ENCODE measurements at regions not wholly inside any gene's neighbourhood (a gene's known extent, or its start where the extent isn't known, plus 50 kb on each side); places are given as distances from the start of the nearest gene placed in this dataset.

- ChIA-PET POLR2A (no interaction called here), CTCF (interaction anchor here (1.1 kb wide), 1 partner anchor 10 kb away, joined by 3 read pairs; no protein-coding TSS in a partner anchor)
- intact Hi-C loops (cut with micrococcal nuclease) = no loop called here
- Mint-ChIP-seq H3K4me1 (no peaks in the 10 kb centered on the region), H3K9me3 (no peaks in the 10 kb centered on the region), H3K36me3 (ENCODE audit: low read depth) (no peaks in the 10 kb centered on the region), H3K27ac (no peak overlapping the region), H3K4me3 (no peak overlapping the region), H3K27me3 (peaks cover 3% of the 10 kb centered on the region)
- no peak for DNase-seq
- ATAC-seq (ENCODE audit: low read depth) = no peak
- no peak for TF ChIP-seq CTCF (IDR thresholded peaks at IDR 0.05)
Measured at GRCh38 chr9:78448960-78449673, 152.2 kb downstream of the PSAT1 start.

DNA sequence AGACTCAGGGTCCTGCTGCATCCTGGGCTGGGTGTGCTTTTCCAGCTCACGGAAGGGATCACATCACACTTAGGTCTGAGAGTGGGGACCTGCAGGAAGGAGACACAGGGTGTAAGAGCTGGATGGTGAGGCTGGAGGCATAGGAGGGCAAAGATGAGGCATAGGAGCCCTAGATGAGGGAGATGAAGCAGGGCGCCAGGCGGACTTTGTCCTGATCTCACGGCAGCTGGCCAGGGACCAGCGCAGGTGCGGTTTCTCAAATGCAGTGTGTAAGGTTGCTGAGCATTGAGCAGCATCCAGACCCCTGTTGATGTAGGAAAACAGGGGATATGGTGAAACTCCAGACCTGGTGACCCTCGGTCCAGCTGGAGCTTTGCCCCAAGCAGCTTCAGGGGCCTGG is 156.5 kb downstream of the PSAT1 start:
- Mint-ChIP-seq H3K36me3 (ENCODE audit: low read depth) (no peaks in the 10 kb centered on the region), H3K27ac (no peak overlapping the region), H3K4me3 (no peak overlapping the region), H3K4me1 (no peaks in the 10 kb centered on the region), H3K27me3 (peaks cover 5% of the 10 kb centered on the region), H3K9me3 (no peaks in the 10 kb centered on the region)
- ChIA-PET POLR2A (no interaction called here), CTCF (no interaction called here)
- ATAC-seq (ENCODE audit: low read depth) (no peak), DNase-seq (no peak)
- no peak for TF ChIP-seq CTCF (IDR thresholded peaks at IDR 0.05)
- intact Hi-C loops (cut with micrococcal nuclease) = no loop called here

DNA sequence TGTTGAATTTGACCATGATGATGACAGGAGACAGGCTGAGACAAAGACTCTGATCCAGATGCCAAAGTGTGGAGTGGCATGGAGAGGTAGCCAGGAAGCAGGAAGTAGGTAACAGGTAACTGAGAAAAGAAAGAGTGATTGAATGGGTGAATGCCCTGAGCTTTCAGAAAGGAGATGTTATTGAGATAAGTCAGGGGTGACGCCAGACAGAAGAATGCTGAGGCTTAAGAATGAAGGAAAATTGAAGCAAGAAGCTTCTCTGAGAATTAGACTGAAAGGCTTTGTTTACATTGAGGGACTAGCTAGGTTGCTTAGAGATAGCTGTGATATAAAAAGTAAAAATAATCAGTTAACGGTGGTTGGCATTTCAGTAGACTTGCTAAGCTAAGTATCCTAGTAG is 165.7 kb downstream of the PSAT1 start:
- POLR2A ChIA-PET = no interaction called here
- no peak for ATAC-seq (ENCODE audit: low read depth)
- no peak for DNase-seq
- intact Hi-C loops (cut with micrococcal nuclease) = no loop called here
- Mint-ChIP-seq H3K27ac (no peak overlapping the region), H3K4me3 (no peak overlapping the region), H3K9me3 (peaks cover 5% of the 10 kb centered on the region), H3K4me1 (no peaks in the 10 kb centered on the region), H3K27me3 (no peaks in the 10 kb centered on the region), H3K36me3 (ENCODE audit: low read depth) (no peaks in the 10 kb centered on the region)
- CTCF ChIA-PET = no interaction called here
- TF ChIP-seq CTCF (IDR thresholded peaks at IDR 0.05) = no peak

DNA sequence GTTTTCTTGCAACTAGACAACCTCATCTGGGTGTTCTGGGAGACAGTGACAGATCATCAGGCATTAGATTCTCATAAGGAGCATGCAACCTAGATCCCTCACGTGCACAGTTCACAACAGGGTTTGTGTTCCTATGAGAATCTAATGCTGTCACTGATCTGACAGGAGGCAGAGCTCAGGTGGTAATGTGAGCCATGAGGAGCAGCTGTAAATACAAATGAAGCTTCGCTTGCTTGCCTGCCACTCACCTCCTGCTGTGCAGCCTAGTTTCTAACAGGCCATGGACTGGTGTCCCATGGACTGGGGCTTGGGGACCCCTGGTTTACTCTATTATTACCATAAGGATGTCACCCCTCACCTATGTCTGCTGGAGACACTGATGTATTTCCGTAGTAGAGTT is 166.8 kb downstream of the PSAT1 start:
- TF ChIP-seq CTCF (IDR thresholded peaks at IDR 0.05) = no peak
- no peaks in the 10 kb centered on the region for H3K27me3 Mint-ChIP-seq
- ATAC-seq (ENCODE audit: low read depth) = no peak
- intact Hi-C loops (cut with micrococcal nuclease) = no loop called here
- DNase-seq = no peak
- H3K27ac Mint-ChIP-seq = no peak overlapping the region
- ChIA-PET CTCF (no interaction called here), POLR2A (no interaction called here)
- no peaks in the 10 kb centered on the region for H3K4me1 Mint-ChIP-seq
- H3K36me3 Mint-ChIP-seq (ENCODE audit: low read depth) = no peaks in the 10 kb centered on the region
- peaks cover 5% of the 10 kb centered on the region for H3K9me3 Mint-ChIP-seq
- no peak overlapping the region for H3K4me3 Mint-ChIP-seq

DNA sequence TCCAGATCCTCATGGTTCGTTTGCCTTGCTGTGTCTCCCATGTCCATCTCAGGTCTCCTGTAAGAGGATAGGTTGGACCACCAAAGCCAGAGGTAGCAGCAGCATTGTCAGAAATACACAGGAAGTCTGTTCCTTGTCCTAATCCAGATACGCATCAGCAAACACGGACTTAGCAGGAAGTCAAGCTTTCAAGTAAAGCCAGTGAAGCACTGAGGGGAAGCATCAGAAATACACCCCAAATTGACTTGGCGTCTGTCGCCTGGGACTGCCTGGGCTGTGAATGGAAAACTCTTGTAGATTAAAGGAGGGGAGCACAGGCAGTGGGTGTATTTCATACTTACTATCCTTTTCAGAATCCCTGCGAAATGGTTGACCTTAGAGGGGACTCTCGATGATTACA is 171.3 kb downstream of the PSAT1 start:
- no peak for TF ChIP-seq CTCF (IDR thresholded peaks at IDR 0.05)
- no peak for DNase-seq
- intact Hi-C loops (cut with micrococcal nuclease) = no loop called here
- Mint-ChIP-seq H3K27ac (no peak overlapping the region), H3K27me3 (no peaks in the 10 kb centered on the region), H3K36me3 (ENCODE audit: low read depth) (no peaks in the 10 kb centered on the region), H3K4me1 (no peaks in the 10 kb centered on the region), H3K9me3 (peaks cover 5% of the 10 kb centered on the region), H3K4me3 (no peak overlapping the region)
- ATAC-seq (ENCODE audit: low read depth) = no peak
- CTCF ChIA-PET = no interaction called here
- POLR2A ChIA-PET = no interaction called here
